ENCODE measurements at regions not wholly inside any gene's neighbourhood (a gene's known extent, or its start where the extent isn't known, plus 50 kb on each side); places are given as distances from the start of the nearest gene placed in this dataset.

DNA sequence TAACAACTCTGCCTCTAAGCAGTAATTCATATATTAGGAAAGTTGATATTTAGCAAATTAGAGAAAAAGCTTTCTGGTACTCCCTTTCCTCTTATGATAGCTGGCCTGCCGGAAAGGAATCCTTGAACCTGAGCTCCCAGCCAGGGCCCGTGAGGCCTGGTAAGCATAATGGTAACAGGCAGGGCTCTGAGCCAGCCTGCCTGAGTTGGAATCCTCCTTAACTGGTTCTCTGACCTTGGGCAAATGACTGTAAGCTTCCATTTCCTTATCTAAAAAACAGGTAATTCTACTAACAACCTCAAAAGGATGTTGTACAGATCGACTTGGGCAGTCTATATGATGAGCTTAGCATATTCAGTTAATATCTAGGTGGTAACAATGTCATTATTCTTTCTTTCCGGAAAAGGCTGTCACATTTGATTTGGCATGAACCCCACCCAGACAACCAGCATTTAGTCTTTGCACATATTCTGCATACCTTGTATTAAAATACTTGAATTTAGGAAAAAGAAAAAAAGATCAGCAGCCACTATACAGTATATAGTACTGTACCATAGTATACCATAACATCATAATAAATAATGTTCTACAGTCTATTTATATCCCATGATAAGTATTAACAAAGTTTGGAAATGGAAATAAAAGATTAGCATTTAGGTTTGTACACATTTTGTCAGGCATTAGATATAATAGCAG is 55.7 kb upstream of the MAP3K1 start:
- Mint-ChIP-seq H3K4me3 (no peak overlapping the region), H3K27ac (no peak overlapping the region), H3K27me3 (ENCODE audit: low read depth) (peaks cover 3% of the 10 kb centered on the region), H3K9me3 (no peaks in the 10 kb centered on the region), H3K4me1 (peaks cover 6 to 12% of the 10 kb centered on the region in 2 experiments), H3K36me3 (ENCODE audit: insufficient read depth in 1 of 3, low read depth in 3 of 3) (no peaks in the 10 kb centered on the region)
- no peaks in the 10 kb centered on the region for H3K27me3 ChIP-seq (ENCODE audit: insufficient read depth, low read length)
- no peak overlapping the region for H2AFZ ChIP-seq (ENCODE audit: low read length)
- H3K14ac ChIP-seq (ENCODE audit: insufficient read depth, low read length): no peak overlapping the region
- no peak overlapping the region for H4K8ac ChIP-seq (replicated peaks; ENCODE audit: insufficient read length, low read depth, low read length)
- no peaks in the 10 kb centered on the region for H3K79me1 ChIP-seq (ENCODE audit: insufficient read depth, low read depth, low read length, poor library complexity, severe bottlenecking)
- H3K9me3 ChIP-seq (ENCODE audit: control insufficient read depth, low read depth, low read length): no peaks in the 10 kb centered on the region
- H3K79me2 ChIP-seq (ENCODE audit: insufficient read depth, low read length): no peaks in the 10 kb centered on the region
- H3K23me2 ChIP-seq (ENCODE audit: insufficient read length, low read depth, low read length, poor library complexity, severe bottlenecking): no peaks in the 10 kb centered on the region
- no peak overlapping the region for H3K18ac ChIP-seq (ENCODE audit: insufficient read length, low read depth, low read length)
- no peak for DNase-seq
- H2BK20ac ChIP-seq (ENCODE audit: low read depth, low read length, poor library complexity, severe bottlenecking): no peak overlapping the region
- no peak overlapping the region for H2BK120ac ChIP-seq (ENCODE audit: low read depth, low read length, poor library complexity, severe bottlenecking)
- H2AK5ac ChIP-seq (ENCODE audit: insufficient read length, low read length): no peak overlapping the region
- H3K23ac ChIP-seq (ENCODE audit: insufficient read length, low read depth, low read length): no peak overlapping the region
- H2BK5ac ChIP-seq (ENCODE audit: insufficient read length, low read length): no peak overlapping the region
- H3K4me2 ChIP-seq (ENCODE audit: insufficient read depth, insufficient read length, low read length): no peak overlapping the region
- no peak overlapping the region for H4K91ac ChIP-seq (ENCODE audit: insufficient read length, low read depth, low read length)
- H3K27ac ChIP-seq (ENCODE audit: insufficient read length, low read depth, low read length): no peak overlapping the region
- TF ChIP-seq, protein P1, sequence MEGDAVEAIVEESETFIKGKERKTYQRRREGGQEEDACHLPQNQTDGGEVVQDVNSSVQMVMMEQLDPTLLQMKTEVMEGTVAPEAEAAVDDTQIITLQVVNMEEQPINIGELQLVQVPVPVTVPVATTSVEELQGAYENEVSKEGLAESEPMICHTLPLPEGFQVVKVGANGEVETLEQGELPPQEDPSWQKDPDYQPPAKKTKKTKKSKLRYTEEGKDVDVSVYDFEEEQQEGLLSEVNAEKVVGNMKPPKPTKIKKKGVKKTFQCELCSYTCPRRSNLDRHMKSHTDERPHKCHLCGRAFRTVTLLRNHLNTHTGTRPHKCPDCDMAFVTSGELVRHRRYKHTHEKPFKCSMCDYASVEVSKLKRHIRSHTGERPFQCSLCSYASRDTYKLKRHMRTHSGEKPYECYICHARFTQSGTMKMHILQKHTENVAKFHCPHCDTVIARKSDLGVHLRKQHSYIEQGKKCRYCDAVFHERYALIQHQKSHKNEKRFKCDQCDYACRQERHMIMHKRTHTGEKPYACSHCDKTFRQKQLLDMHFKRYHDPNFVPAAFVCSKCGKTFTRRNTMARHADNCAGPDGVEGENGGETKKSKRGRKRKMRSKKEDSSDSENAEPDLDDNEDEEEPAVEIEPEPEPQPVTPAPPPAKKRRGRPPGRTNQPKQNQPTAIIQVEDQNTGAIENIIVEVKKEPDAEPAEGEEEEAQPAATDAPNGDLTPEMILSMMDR (conservative IDR thresholded peaks at IDR 0.05): no peak
- H3K56ac ChIP-seq (ENCODE audit: insufficient read length, low read depth, low read length): no peak overlapping the region
- H3K4ac ChIP-seq (ENCODE audit: low read depth, low read length): no peak overlapping the region
- H2BK15ac ChIP-seq (ENCODE audit: low read depth, low read length): no peak overlapping the region
- no peak overlapping the region for H2BK12ac ChIP-seq (ENCODE audit: insufficient read length, low read depth, low read length)
- no peak overlapping the region for H4K5ac ChIP-seq (ENCODE audit: insufficient read length, low read depth, low read length)
- no CpG with 5 or more reads among the region's 4 CpGs for WGBS (ENCODE audit: extremely low coverage, insufficient read length, low lambda C conversion rate)
- H3T11ph ChIP-seq (ENCODE audit: low read length): no peak overlapping the region
- H3K9ac ChIP-seq (ENCODE audit: extremely low read depth, insufficient read length, low read length): no peak overlapping the region
- no peaks in the 10 kb centered on the region; the same call in 1 of the 2 replicates for H3K4me1 ChIP-seq (ENCODE audit: insufficient read depth, low read length)
- no peaks in the 10 kb centered on the region for H4K20me1 ChIP-seq (ENCODE audit: control insufficient read depth, insufficient read depth, insufficient read length)

Measured in H9 (cell line).